ENCODE measurements at regions not wholly inside any gene's neighbourhood (a gene's known extent, or its start where the extent isn't known, plus 50 kb on each side); places are given as distances from the start of the nearest gene placed in this dataset.

GRCh38 chr1:43065191-43065590, 106.5 kb upstream of the SLC2A1 start:
- no peak for DNase-seq

- no peak for DNase-seq
These were observed 104.9 kb upstream of the SLC2A1 start for GRCh38 chr1:43063394-43064219.

GRCh38 chr1:43062527-43063095, 103.9 kb upstream of the SLC2A1 start:
- no peak for DNase-seq

GRCh38 chr1:43061757-43062156, 103.1 kb upstream of the SLC2A1 start:
- DNase-seq = no peak

- DNase-seq = no peak
These were observed 101.2 kb upstream of the SLC2A1 start for GRCh38 chr1:43059640-43060574.

- DNase-seq = no peak
These were observed 100.1 kb upstream of the SLC2A1 start for GRCh38 chr1:43058545-43059360.

GRCh38 chr1:43058056-43058455, 99.4 kb upstream of the SLC2A1 start:
- DNase-seq = no peak

- DNase-seq = no peak
These were observed 98.9 kb upstream of the SLC2A1 start for GRCh38 chr1:43057567-43057966.

- no peak for DNase-seq
These were observed 98.3 kb upstream of the SLC2A1 start for GRCh38 chr1:43056981-43057391.

GRCh38 chr1:43056460-43056859, 97.8 kb upstream of the SLC2A1 start:
- DNase-seq = no peak

GRCh38 chr1:43054961-43055360, 96.3 kb upstream of the SLC2A1 start:
- no peak for DNase-seq

GRCh38 chr1:43052786-43053439, 94.2 kb upstream of the SLC2A1 start:
- DNase-seq = no peak

GRCh38 chr1:43052322-43052721, 93.7 kb upstream of the SLC2A1 start:
- no peak for DNase-seq

GRCh38 chr1:43049481-43049880, 90.8 kb upstream of the SLC2A1 start:
- DNase-seq = no peak

- DNase-seq = no peak
These were observed 89.9 kb upstream of the SLC2A1 start for GRCh38 chr1:43048601-43049011.

GRCh38 chr1:43047135-43047534, 88.5 kb upstream of the SLC2A1 start:
- no peak for DNase-seq

- no peak for DNase-seq
These were observed 86.1 kb upstream of the SLC2A1 start for GRCh38 chr1:43044572-43045361.

GRCh38 chr1:43043695-43044094, 85.0 kb upstream of the SLC2A1 start:
- no peak for DNase-seq

- no peak for DNase-seq
These were observed 84.2 kb upstream of the SLC2A1 start for GRCh38 chr1:43042773-43043457.

- no peak for DNase-seq
These were observed 83.5 kb upstream of the SLC2A1 start for GRCh38 chr1:43042127-43042526.

GRCh38 chr1:43041591-43041990, 82.9 kb upstream of the SLC2A1 start:
- DNase-seq = no peak
